GM19467 (cell line): ENCODE measurements at regions not wholly inside any gene's neighbourhood (a gene's known extent, or its start where the extent isn't known, plus 50 kb on each side); places are given as distances from the start of the nearest gene placed in this dataset.

Experiments used
- ATAC-seq: cut with Tn5 transposase; IDR thresholded peaks from one replicate; pipeline ENCODE4 v1.9.1; 2021; ENCODE audit warnings: mild to moderate bottlenecking, moderate library complexity; ENCODE audit not compliant: unreplicated experiment

GRCh38 chr5:8136271-8136670, 267.3 kb downstream of the MTRR start:
- ATAC-seq: no peak

DNA sequence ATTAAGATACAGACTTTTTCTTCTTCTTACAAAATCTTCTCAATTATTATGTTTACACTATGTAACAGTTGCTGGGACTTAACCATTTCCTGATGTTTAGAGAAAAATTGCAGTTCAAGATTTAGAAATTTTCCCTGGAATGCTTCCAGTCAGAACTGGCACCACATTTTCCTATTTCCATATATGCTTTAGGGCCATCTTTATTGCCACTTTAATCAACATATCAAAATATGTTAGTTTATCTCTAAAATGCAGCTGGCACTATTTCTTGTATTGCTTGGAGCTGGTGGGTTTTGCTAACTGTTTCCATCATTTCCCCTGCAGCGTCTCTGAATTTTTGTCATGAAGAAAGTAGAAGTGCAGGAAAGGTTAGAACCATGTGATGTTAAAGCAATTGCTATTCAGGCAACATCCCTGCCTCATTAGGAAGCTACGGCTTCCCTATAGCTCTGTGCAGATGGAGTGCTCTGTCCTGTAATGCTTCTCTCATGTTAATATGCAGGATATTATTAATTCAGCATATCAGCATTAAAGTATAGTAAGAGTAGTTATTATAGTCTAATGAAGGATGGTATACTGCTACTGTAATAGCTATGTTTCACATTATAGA, 269.1 kb downstream of the MTRR start:
- ATAC-seq: no peak

GRCh38 chr5:8138884-8139283, 269.9 kb downstream of the MTRR start:
- no peak for ATAC-seq

GRCh38 chr5:8150791-8151190, 281.8 kb downstream of the MTRR start:
- ATAC-seq: no peak

DNA sequence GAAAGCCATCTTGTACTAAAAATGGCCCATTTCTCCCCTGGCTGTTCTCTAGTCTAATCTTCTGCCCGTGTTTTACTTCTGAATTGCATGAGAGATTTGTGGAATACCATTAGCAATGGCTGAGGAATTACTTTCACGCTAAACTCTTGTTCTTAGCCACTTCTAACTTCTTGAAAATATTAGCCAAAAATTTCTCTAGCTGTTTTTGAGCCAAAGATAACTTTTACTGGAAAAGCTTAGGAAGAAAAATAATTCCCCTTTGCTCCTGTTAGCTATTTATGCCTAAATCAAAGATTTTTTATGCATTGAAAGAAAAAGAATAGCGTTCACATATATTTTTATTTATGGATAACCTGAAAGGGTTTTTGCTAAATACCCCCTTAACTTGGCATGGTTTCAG, 287.8 kb downstream of the MTRR start:
- ATAC-seq: no peak

- ATAC-seq: no peak
Measured at GRCh38 chr5:8157320-8157822, 288.4 kb downstream of the MTRR start.

DNA sequence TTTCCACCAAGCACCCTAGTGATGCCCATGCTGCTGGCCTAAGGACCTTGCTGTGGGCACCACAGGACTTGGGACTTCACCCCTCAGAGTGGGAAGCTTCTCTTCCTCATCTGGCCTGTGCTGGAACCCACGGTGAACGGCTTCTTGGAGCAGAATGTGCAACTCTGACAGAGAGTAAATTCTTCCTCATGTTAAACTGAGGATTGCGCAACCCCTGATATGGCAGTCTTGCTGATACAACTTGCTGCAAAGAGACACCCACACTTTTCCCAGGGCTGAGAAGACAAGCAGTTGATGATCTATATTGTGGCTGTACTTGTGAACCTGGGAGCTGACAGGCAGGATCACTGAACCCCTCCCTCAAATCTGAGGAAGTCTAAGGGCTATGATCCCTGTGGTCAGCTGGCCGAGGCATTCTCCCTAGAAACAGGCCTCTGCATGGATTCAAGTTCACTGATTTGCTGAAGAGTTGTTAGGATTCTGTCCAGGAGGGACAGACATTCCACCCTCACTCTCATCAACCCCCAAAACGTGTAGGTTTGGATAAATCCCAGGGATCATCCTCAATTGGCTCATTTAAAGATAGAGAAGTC, 307.2 kb downstream of the MTRR start:
- no peak for ATAC-seq

DNA sequence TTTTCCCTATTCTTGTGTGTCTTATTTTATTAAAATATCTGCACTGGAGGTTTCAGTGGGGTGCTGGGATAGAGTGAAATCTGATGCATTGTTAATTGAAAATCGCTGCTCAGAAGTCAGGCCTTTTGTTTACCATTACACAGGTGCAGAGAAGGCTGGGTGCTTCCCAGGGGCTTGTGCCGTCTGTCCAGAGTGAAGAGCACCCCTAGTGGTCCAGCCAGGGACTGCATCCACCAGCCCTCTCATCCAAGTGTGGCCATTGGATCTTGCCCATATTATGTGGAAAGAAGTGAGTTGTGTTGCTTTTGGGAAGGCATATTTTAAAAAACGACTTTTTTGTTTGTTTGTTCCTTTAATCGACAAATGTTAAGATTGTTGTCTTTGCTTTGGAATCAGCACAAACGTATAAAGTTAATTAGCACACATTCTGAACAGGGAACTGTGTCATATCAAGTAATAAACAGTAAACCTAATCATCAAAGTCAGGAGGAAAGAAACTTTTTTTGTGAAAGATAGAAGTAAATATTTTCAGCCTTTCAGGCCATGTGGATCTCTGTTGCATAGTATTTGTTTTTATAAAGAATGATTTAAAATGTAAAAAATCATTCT, 315.6 kb downstream of the MTRR start:
- ATAC-seq: peak; percentile 75

DNA sequence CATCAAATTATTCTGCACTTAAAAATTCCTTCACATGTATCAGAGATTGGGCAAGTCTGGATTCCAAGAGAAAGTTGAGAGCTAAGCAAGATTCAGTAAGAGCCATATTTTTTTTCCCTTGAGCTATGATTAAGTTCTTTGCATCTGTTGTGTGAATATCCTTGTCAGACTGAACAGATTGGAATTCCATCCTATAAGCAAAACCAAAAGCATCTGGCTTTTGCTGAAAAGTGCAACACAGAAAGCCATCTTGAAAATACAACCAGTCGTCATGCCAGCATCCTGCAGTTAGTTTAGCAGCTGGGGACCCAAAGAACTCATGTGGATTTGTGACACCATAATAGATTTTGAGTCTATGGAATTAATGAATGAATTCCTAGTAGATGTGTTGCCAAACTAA, 316.9 kb downstream of the MTRR start:
- ATAC-seq: no peak

DNA sequence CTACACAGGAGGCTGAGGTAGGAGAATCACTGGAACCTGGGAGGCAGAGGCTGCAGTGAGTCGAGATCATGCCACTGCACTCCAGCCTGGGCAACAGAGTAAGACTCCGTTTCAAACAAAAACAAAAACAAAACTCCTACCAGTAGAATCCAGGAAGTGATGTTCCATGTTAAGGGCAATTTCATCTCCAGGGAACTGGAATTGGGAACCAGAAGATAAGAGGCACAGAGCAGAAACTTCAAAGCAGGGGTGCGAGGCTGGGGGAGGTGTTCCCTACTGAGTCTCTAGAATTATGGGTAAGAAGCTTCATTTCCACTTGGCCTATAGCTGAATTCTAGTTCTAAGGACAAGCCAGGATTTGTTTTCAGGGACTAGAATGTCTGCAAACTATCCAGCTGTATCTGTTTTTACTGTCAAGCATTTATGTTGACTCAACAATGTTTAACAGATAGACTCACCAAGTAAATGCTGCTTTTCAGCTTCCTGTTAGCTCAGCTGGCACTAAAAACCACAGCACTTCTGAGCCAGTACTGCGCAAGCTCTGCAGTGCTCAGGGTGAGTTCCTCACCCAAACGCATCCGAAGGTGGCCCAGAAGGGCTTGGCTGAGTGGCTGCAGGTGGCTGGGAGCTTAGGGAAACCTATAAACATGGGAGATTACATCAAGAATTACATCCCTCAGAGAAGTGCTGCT, 320.1 kb downstream of the MTRR start:
- no peak for ATAC-seq

DNA sequence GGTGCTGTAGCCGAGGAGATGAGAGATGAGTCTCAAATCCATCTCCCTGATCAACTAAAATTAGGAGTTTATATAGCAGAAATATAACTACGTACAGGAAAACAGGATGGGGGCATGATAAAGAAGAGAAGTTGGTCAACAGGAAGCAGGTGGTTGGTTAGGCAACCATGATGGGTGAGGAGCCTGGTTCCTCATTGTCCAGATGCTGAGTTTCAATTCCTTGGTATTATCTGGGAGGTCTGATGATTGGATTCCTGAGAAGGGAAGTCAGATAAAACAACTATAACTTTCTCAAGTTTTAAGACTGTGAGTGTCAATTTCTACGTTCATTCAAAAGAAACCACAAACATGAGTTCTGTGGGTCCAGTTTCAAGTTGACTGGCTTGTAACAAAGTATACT, 323.9 kb downstream of the MTRR start:
- ATAC-seq: no peak

DNA sequence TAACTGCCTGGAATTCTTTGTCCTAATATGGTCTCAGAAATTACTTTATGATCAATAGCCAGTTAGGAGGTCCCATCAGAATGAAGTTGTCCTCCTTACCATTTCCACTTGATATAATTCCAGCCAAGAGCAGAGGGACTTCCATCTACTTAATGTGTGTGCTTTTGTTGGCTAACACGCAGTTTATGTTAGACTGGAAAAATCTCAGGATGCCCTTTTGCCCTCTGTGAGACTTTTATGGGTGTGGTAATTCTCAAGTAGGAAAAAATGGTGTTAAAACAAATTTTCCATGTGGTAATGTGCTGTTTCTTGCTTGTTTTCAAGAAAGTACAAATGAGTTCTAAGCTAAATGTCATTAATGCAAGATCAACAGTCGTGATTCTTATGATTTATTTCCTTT, 327.1 kb downstream of the MTRR start:
- ATAC-seq: no peak

- ATAC-seq: no peak
Measured at GRCh38 chr5:8208307-8208706, 339.4 kb downstream of the MTRR start.

- no peak for ATAC-seq
Measured at GRCh38 chr5:8209500-8209899, 340.6 kb downstream of the MTRR start.

GRCh38 chr5:8213701-8214240, 344.8 kb downstream of the MTRR start:
- ATAC-seq: no peak

GRCh38 chr5:8216921-8217320, 348.0 kb downstream of the MTRR start:
- ATAC-seq: no peak

DNA sequence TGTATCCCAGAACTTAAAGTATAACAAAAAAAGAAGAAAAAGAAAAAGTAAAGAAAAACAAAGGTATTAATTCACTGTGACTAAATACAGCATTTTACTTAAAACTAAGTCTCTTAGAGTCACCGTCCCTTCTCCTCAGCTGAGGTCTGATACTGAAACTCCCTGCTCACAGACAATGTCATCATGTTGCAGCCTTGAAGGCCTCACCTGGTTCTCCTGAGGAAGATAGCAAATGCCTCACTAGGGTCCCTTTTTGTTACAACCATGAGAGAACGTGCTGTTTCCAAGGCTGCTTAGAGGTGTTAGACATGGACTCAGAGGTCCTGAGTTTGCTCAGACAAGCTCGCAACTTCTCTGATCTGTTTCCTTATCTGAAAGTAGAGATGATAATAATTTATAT, 357.2 kb downstream of the MTRR start:
- ATAC-seq: no peak

DNA sequence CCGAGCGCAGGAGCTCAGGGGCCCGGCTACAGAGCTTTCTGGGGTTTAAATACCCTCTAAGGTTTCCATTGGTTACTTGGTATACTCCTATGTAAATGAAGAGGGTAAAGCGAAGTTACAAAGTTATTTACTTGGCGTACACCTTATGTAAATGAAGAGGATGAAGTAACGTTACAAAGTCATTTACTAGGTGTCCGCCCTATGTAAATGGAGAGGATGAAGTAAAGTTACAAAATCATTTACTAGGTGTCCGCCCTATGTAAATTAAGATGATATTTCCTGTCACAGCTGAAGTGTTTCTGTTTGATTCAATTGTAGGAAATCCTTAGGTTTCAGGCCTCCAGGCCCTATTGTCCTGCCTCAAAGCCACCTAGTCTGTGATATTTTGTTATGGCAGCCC, 358.2 kb downstream of the MTRR start:
- no peak for ATAC-seq

GRCh38 chr5:8229551-8229950, 360.6 kb downstream of the MTRR start:
- ATAC-seq: no peak

DNA sequence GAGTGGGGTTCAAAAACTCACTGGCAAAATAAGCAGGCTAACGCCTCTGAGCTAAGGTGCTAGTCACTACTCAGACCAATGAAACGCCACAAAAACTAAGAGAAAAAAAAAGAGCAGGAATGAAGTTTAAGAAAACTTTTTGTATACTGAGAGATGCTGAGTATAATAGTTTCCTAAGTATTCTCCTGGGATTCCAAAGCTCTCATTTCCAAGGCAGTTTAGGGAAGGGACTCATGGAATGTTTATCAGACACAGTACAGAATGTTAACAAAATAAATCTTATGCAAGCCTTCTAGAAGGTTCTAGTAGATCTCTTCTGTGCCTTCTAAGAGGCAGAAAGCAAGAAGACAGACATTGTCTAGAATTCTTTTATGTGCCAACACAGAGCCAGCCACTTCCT, 361.9 kb downstream of the MTRR start:
- no peak for ATAC-seq

DNA sequence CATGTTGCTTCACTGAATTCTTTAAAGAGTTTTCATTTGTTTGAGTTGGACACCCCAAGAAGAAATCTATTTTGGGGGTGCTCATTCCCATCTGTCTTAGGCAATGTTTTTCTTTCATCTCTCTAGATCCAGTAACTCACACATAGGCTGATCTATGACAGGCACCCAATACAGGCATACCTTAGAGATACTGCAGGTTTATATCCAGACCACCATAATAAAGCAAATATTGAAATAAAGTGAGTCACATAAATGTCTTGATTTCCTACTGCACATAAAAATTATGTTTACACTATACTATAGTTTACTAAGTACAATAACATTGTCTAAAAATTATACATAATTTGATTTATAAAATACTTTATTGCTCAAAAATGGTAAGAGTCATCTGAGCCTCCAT, 364.5 kb downstream of the MTRR start:
- ATAC-seq: no peak
